H1 (cell line): ENCODE measurements at regions not wholly inside any gene's neighbourhood (a gene's known extent, or its start where the extent isn't known, plus 50 kb on each side); places are given as distances from the start of the nearest gene placed in this dataset.

Experiments
- CTCF ChIA-PET: fragments of 300-600 bp; sonication (Branson Sonifier 250); formaldehyde crosslinking; loops from one replicate; lab custom pipeline; 2021; ENCODE audit not compliant: partially characterized antibody; lab: Charles Lee
- POLR2A ChIA-PET: fragments of 300-600 bp; sonication (Branson Sonifier 250); formaldehyde crosslinking; loops from one replicate; lab custom pipeline; 2021; ENCODE audit warnings: inconsistent platforms; ENCODE audit not compliant: partially characterized antibody; lab: Charles Lee
- DNase-seq, 2 experiments: peaks; one replicate each; pipeline versions ENCODE4 v3.0.0 to v3.0.0-alpha.2; 2010 to 2022; ENCODE audit warnings: low spot score in 2 of 2, low read depth in 1 of 2, mixed read lengths in 1 of 2
- FAIRE-seq: peaks from 2 replicates; lab custom pipeline; 2011; peaks lifted over from hg19 to GRCh38; lab: Jason Lieb, UNC
- H2AFZ ChIP-seq: 2 replicates; pipeline ENCODE4 v1.8.1; 2012; ENCODE audit warnings: low read length, inconsistent platforms
- H2AK5ac ChIP-seq: 2 replicates; pipeline ENCODE4 v1.6.1; 2013; ENCODE audit warnings: low read depth, low read length
- H2BK120ac ChIP-seq: replicated peaks from 2 replicates; pipeline ENCODE3; 2013; ENCODE audit warnings: low read depth, low read length, inconsistent platforms
- H2BK12ac ChIP-seq: 2 replicates; pipeline ENCODE4 v1.6.1; 2013; ENCODE audit warnings: low read depth, low read length
- H2BK15ac ChIP-seq: 2 replicates; pipeline ENCODE4 v1.6.1; 2013; ENCODE audit warnings: low read length
- H2BK20ac ChIP-seq: 2 replicates; pipeline ENCODE4 v1.6.1; 2013; ENCODE audit warnings: low read length
- H2BK5ac ChIP-seq: 2 replicates; pipeline ENCODE4 v1.6.1; 2013; ENCODE audit warnings: low read depth, low read length
- H3K14ac ChIP-seq: 2 replicates; pipeline ENCODE4 v1.6.1; 2013; ENCODE audit warnings: inconsistent platforms; ENCODE audit not compliant: insufficient read length
- H3K18ac ChIP-seq: 2 replicates; pipeline ENCODE4 v1.6.1; 2013; ENCODE audit warnings: low read length; ENCODE audit errors: extremely low read depth
- H3K23ac ChIP-seq: 2 replicates; pipeline ENCODE4 v1.6.1; 2013; ENCODE audit warnings: inconsistent platforms; ENCODE audit not compliant: insufficient read length
- H3K23me2 ChIP-seq: 2 replicates; pipeline ENCODE4 v1.6.1; 2013; ENCODE audit warnings: low read depth, low read length
- H3K27ac ChIP-seq: 2 replicates; pipeline ENCODE4 v1.6.1; 2011; ENCODE audit warnings: low read depth, low read length, inconsistent platforms
- H3K27me3 ChIP-seq, 4 experiments: replicated peaks in 1 of 4; 1 replicate in 1 of 4; 2 replicates in 3 of 4; pipeline versions ENCODE4 v1.6.1 to v1.8.1; 2011 to 2013; ENCODE audit warnings: low read length in 3 of 4, mild to moderate bottlenecking in 3 of 4, inconsistent platforms in 2 of 4, mixed read lengths in 2 of 4, moderate library complexity in 1 of 4; ENCODE audit not compliant: control insufficient read depth in 3 of 4, insufficient read depth in 3 of 4; ENCODE audit errors: extremely low read depth in 1 of 4
- H3K36me3 ChIP-seq, 4 experiments: 2 replicates each; pipeline versions ENCODE4 v1.6.1 to v1.8.1; 2011 to 2013; ENCODE audit warnings: mild to moderate bottlenecking in 4 of 4, low read length in 3 of 4, moderate library complexity in 2 of 4, control low read depth in 1 of 4, inconsistent platforms in 1 of 4; ENCODE audit not compliant: insufficient read depth in 4 of 4, control insufficient read depth in 2 of 4
- H3K4ac ChIP-seq: replicated peaks from 2 replicates; pipeline ENCODE3; 2013; ENCODE audit warnings: low read length, low read depth, mixed read lengths, inconsistent platforms; ENCODE audit not compliant: insufficient read length
- H3K4me1 ChIP-seq, 4 experiments: replicated peaks in 1 of 4; 1 replicate in 1 of 4; 2 replicates in 3 of 4; pipeline versions ENCODE4 v1.6.1 to v1.8.1; 2011 to 2013; ENCODE audit warnings: low read length in 3 of 4, inconsistent platforms in 2 of 4, mixed read lengths in 1 of 4; ENCODE audit not compliant: insufficient read depth in 4 of 4, control insufficient read depth in 3 of 4
- H3K4me2 ChIP-seq, 2 experiments: 2 replicates each; pipeline versions ENCODE4 v1.6.1 to v1.8.1; 2011 to 2013; ENCODE audit warnings: low read depth in 2 of 2, low read length in 2 of 2, control low read depth in 1 of 2, inconsistent platforms in 1 of 2, mild to moderate bottlenecking in 1 of 2; ENCODE audit not compliant: insufficient read depth in 1 of 2
- H3K4me3 ChIP-seq, 4 experiments: fragments of 200-600, 300-600 bp in 1 of 4; sonication (generic), shearing (Covaris generic), sonication (Bioruptor Twin) in 1 of 4; 2 replicates each; pipeline versions ENCODE4 v1.5.1 to v1.8.1; 2011 to 2016; ENCODE audit warnings: low read length in 4 of 4, low read depth in 3 of 4, control low read depth in 2 of 4, inconsistent platforms in 2 of 4, mild to moderate bottlenecking in 2 of 4, mixed read lengths in 1 of 4, moderate library complexity in 1 of 4; ENCODE audit not compliant: insufficient read depth in 2 of 4; ENCODE audit errors: extremely low read depth in 1 of 4
- H3K56ac ChIP-seq: replicated peaks from 2 replicates; pipeline ENCODE3; 2013; ENCODE audit warnings: low read depth, mild to moderate bottlenecking, mixed read lengths, low read length, inconsistent platforms; ENCODE audit not compliant: insufficient read length
- H3K79me1 ChIP-seq: 2 replicates; pipeline ENCODE4 v1.6.1; 2013; ENCODE audit warnings: low read depth, low read length, control low read depth
- H3K79me2 ChIP-seq, 2 experiments: 2 replicates each; pipeline versions ENCODE4 v1.6.1 to v1.8.1; 2012 to 2013; ENCODE audit warnings: low read length in 2 of 2, mild to moderate bottlenecking in 2 of 2, inconsistent platforms in 1 of 2; ENCODE audit not compliant: insufficient read depth in 2 of 2, control insufficient read depth in 1 of 2
- H3K9ac ChIP-seq, 4 experiments: replicated peaks in 1 of 4; 1 replicate in 1 of 4; 2 replicates in 3 of 4; pipeline versions ENCODE4 v1.6.1 to v1.8.1; 2011 to 2013; ENCODE audit warnings: low read depth in 3 of 4, low read length in 3 of 4, control low read depth in 2 of 4, mild to moderate bottlenecking in 2 of 4, moderate library complexity in 2 of 4, inconsistent platforms in 1 of 4; ENCODE audit errors: extremely low read depth in 1 of 4
- H3K9me3 ChIP-seq, 2 experiments: 2 replicates each; pipeline versions ENCODE4 v1.6.1 to v1.8.1; 2012 to 2013; ENCODE audit warnings: mild to moderate bottlenecking in 2 of 2, moderate library complexity in 2 of 2, control low read depth in 1 of 2, inconsistent platforms in 1 of 2, low read depth in 1 of 2, low read length in 1 of 2, mixed read lengths in 1 of 2; ENCODE audit not compliant: insufficient read depth in 2 of 2
- H4K20me1 ChIP-seq, 2 experiments: replicated peaks in 1 of 2; 2 replicates each; pipeline versions ENCODE3 to v1.8.1; 2011 to 2013; ENCODE audit warnings: inconsistent platforms in 2 of 2, low read length in 2 of 2, mild to moderate bottlenecking in 1 of 2; ENCODE audit not compliant: insufficient read depth in 2 of 2, control insufficient read depth in 1 of 2
- H4K5ac ChIP-seq: 2 replicates; pipeline ENCODE4 v1.6.1; 2013; ENCODE audit warnings: low read length, low read depth, mixed read lengths, inconsistent platforms; ENCODE audit not compliant: insufficient read length
- H4K8ac ChIP-seq: 2 replicates; pipeline ENCODE4 v1.8.0; 2013; ENCODE audit warnings: mild to moderate bottlenecking, moderate library complexity, low read length, inconsistent platforms; ENCODE audit not compliant: insufficient read depth; ENCODE audit errors: extremely low read depth
- H4K91ac ChIP-seq: replicated peaks from 2 replicates; pipeline ENCODE3; 2013; ENCODE audit warnings: low read length, mixed read lengths, inconsistent platforms; ENCODE audit not compliant: insufficient read length
- BACH1 ChIP-seq: IDR thresholded peaks from 2 replicates; pipeline ENCODE4 v1.6.1; 2012; ENCODE audit warnings: low read length, improper control_type of control experiment
- CEBPB ChIP-seq: IDR thresholded peaks from 2 replicates; pipeline ENCODE4 v1.6.1; 2012; ENCODE audit warnings: low read depth, low read length
- EGR1 ChIP-seq: IDR thresholded peaks from 2 replicates; pipeline ENCODE4 v1.6.1; 2011; ENCODE audit warnings: low read depth, low read length, borderline replicate concordance
- EZH2 ChIP-seq: fragments of 200-600 bp; sonication (generic); IDR thresholded peaks from 2 replicates; pipeline ENCODE4 v1.7.1; 2012; ENCODE audit warnings: low read depth, mild to moderate bottlenecking, moderate library complexity, low read length, inconsistent platforms; ENCODE audit not compliant: severe bottlenecking
- GTF2F1 ChIP-seq: IDR thresholded peaks from 2 replicates; pipeline ENCODE4 v1.6.1; 2012; ENCODE audit warnings: low read depth, low read length, improper control_type of control experiment, borderline replicate concordance
- JUN ChIP-seq: IDR thresholded peaks from 2 replicates; pipeline ENCODE4 v1.6.1; 2011; ENCODE audit warnings: low read depth, mild to moderate bottlenecking, improper control_type of control experiment, low read length
- JUND ChIP-seq: IDR thresholded peaks from 2 replicates; pipeline ENCODE4 v1.6.1; 2011; ENCODE audit warnings: mild to moderate bottlenecking, improper control_type of control experiment, low read length
- KDM5A ChIP-seq: fragments of 200-600 bp; IDR thresholded peaks from 2 replicates; pipeline ENCODE4 v1.7.1; 2012; ENCODE audit warnings: mild to moderate bottlenecking, low read length, inconsistent platforms, mixed read lengths
- TCF12 ChIP-seq: IDR thresholded peaks from 2 replicates; pipeline ENCODE4 v1.6.1; 2011; ENCODE audit warnings: low read depth, mild to moderate bottlenecking, low read length
- WGBS, 2 experiments: shearing (Covaris generic) in 1 of 2; methylation state at CpG; one replicate each; pipeline versions ENCODE4 v1.1.6 to v1.1.7; 2013 to 2015; ENCODE audit warnings: low lambda C conversion rate in 2 of 2, mixed read lengths in 2 of 2, inconsistent platforms in 1 of 2, low coverage in 1 of 2, missing lambda C conversion rate in 1 of 2; ENCODE audit not compliant: insufficient replicate concordance in 2 of 2, insufficient coverage in 1 of 2, insufficient read length in 1 of 2; ENCODE audit errors: extremely low coverage in 1 of 2, missing lambda C conversion rate in 1 of 2; 5-methylcytosine and 5-hydroxymethylcytosine counted together
- TF ChIP-seq, protein P1 (sequence below), 3 experiments: IDR thresholded peaks; 1 replicate in 2 of 3; 2 replicates in 1 of 3; pipeline versions ENCODE4 v1.5.1 to v1.6.1; 2011; ENCODE audit warnings: low read length in 3 of 3, mild to moderate bottlenecking in 3 of 3, inconsistent platforms in 2 of 3, low read depth in 1 of 3, moderate library complexity in 1 of 3; ENCODE audit not compliant: insufficient read depth in 1 of 3; ENCODE audit errors: control extremely low read depth in 1 of 3

DNA sequence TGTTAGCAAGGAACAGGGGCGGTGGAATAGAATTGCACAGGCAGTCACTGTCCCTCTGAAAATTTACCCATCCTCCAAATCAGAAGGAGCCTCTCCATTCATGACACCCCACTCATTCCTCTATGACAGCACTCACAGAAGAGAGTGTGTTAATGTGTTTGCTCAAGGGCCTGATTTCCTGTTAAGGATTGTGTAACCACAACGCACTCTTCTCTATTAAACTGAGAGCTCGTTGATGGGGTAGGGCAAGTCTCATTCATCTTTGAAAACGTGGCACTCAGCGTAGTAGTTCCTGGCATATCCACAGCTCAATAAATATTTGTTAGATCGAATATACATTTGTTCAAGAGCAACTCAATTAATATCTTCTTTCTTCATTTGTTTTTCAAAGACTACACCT is 106.4 kb downstream of the VAPA start:
- Histone ChIP-seq H3K4me1 (no peaks in the 10 kb centered on the region), H3K23me2 (no peaks in the 10 kb centered on the region)
- CTCF ChIA-PET, result interaction anchor here (0.8 to 1.4 kb wide), 4 partner anchors 12 to 1533 kb away, joined by 3 to 7 read pairs (median 3); no protein-coding TSS in a partner anchor

More for the DNA sequence above, 106.4 kb downstream of the VAPA start:
- DNase-seq (no peak), FAIRE-seq (no peak)
- H3K4me3 ChIP-seq, result no peak overlapping the region
- H3K23ac ChIP-seq, result no peak overlapping the region
- H4K20me1 ChIP-seq, result no peaks in the 10 kb centered on the region
- H3K79me1 ChIP-seq, result no peaks in the 10 kb centered on the region
- H4K5ac ChIP-seq, result no peak overlapping the region
- no peak overlapping the region for H2BK120ac ChIP-seq
- H3K36me3 ChIP-seq, result no peaks in the 10 kb centered on the region
- no peak overlapping the region for H3K27ac ChIP-seq
- H3K9ac ChIP-seq, result no peak overlapping the region
- no peak overlapping the region for H2BK20ac ChIP-seq
- no peak overlapping the region for H2BK5ac ChIP-seq
- no peaks in the 10 kb centered on the region for H3K79me2 ChIP-seq
- no peak overlapping the region for H3K56ac ChIP-seq
- TF ChIP-seq TCF12 (no peak), EZH2 (no peak), EGR1 (no peak), JUND (no peak), KDM5A (no peak), JUN (no peak), CEBPB (no peak), BACH1 (no peak), GTF2F1 (no peak)
- TF ChIP-seq, protein P1, sequence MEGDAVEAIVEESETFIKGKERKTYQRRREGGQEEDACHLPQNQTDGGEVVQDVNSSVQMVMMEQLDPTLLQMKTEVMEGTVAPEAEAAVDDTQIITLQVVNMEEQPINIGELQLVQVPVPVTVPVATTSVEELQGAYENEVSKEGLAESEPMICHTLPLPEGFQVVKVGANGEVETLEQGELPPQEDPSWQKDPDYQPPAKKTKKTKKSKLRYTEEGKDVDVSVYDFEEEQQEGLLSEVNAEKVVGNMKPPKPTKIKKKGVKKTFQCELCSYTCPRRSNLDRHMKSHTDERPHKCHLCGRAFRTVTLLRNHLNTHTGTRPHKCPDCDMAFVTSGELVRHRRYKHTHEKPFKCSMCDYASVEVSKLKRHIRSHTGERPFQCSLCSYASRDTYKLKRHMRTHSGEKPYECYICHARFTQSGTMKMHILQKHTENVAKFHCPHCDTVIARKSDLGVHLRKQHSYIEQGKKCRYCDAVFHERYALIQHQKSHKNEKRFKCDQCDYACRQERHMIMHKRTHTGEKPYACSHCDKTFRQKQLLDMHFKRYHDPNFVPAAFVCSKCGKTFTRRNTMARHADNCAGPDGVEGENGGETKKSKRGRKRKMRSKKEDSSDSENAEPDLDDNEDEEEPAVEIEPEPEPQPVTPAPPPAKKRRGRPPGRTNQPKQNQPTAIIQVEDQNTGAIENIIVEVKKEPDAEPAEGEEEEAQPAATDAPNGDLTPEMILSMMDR (IDR thresholded peaks at IDR 0.05; ENCODE audit: control extremely low read depth in 1 of 3, insufficient read depth in 1 of 3, low read depth in 1 of 3, low read length in 3 of 3), result no peak
- H2AK5ac ChIP-seq, result no peak overlapping the region
- H3K4me2 ChIP-seq, result no peak overlapping the region
- no peak overlapping the region for H3K14ac ChIP-seq
- H3K4ac ChIP-seq, result no peak overlapping the region
- no peak overlapping the region for H2AFZ ChIP-seq
- H3K9me3 ChIP-seq, result peaks cover 0 to 4% of the 10 kb centered on the region in 2 experiments; a peak in 2 of 4 replicates
- no peak overlapping the region for H2BK15ac ChIP-seq
- no peak overlapping the region for H3K18ac ChIP-seq
- no peak overlapping the region for H2BK12ac ChIP-seq
- H3K27me3 ChIP-seq, result peaks cover 0 to 2% (median under 1%) of the 10 kb centered on the region in 4 experiments; a peak in 1 of 7 replicates
- H4K8ac ChIP-seq, result no peak overlapping the region
- POLR2A ChIA-PET, result no interaction called here
- H4K91ac ChIP-seq, result no peak overlapping the region
- WGBS, 2 experiments, result 82% methylated on average over 6 of the region's 6 CpGs; no CpG with 5 or more reads in 1 of the 2 experiments
